ENCODE measurements at regions not wholly inside any gene's neighbourhood (a gene's known extent, or its start where the extent isn't known, plus 50 kb on each side); places are given as distances from the start of the nearest gene placed in this dataset.
"Not testable (repeated sequence)": the region's sequence is repeated elsewhere in the genome, so short reads cannot be mapped to it uniquely, and the experiment has no call there.

DNA sequence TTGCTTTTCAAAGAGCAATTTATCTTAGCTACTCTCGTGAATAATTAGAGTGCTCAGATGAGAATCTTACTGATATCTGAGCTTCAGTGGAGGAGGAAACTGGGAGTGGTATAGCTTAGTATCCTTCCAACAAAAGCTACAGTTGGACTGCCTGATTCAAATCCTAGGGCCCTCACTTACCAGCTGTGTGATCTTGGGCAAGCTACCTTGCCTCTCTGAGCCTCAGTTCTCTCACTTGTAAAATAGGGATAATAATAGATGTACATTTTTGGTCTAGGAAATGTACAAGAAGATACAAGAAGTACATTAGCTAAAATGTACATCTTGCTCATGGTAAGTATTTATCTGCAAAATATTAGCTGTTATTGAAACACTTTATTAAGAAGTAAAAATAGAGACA is 502.0 kb downstream of the HAPSTR1 start:
- no peak for DNase-seq (ENCODE audit: low read depth)

DNA sequence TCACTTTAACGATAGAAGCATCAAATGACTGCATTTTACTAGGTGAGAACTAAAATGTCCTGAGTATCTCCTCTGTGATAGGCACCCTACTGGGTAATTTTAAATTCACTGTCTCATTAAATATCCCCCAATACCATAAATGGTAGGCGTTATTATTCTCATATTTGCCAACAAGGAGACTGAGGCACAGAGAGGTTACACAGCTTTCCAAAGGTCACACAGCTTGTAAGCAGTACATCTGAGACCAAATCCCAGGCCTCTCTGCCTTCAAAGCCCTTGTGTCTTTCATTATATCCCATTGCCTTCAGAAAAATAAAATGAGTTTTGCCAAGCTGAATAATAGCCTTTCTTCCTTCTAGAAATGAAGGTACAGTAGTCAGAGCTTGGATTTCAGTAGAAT is 502.6 kb downstream of the HAPSTR1 start:
- DNase-seq (ENCODE audit: low read depth): no peak

DNA sequence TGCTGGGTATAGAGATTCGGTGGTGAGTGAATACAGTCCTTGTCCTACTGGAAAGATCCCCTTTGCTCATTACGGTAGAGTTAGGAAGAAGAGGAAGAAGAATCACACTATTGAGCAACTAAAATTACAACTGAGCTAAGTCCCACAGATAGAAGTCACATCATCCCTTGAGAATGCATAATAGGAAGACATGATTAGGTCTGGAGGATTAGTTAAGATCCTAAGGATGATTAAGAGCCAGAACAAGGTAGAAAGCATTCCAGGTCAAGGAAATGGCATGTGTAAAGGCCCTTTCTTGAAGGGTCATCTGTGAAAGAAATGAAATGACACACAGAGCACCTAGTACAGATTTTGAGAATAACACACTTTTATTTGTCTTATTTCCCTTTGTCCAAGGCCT is 503.5 kb downstream of the HAPSTR1 start:
- no peak for DNase-seq (ENCODE audit: low read depth)

DNA sequence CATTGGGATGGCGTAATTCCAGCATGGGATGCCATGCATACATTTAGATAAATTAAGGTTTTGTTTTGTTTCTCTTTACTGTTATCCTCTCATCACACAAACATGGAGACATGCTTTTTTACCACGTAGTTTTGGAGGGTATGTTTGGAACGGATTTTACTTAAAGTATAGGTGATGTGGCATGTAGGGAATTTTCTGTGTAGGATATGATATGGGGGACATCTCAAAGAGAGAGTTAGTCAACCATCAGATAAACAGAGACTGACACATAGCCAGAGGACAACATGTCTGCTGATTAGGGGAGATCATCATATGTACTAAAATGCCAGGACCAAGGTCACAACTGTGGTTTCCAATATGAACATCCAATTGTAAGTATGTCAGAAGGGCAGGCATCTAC is 503.9 kb downstream of the HAPSTR1 start:
- no peak for DNase-seq (ENCODE audit: low read depth)

DNA sequence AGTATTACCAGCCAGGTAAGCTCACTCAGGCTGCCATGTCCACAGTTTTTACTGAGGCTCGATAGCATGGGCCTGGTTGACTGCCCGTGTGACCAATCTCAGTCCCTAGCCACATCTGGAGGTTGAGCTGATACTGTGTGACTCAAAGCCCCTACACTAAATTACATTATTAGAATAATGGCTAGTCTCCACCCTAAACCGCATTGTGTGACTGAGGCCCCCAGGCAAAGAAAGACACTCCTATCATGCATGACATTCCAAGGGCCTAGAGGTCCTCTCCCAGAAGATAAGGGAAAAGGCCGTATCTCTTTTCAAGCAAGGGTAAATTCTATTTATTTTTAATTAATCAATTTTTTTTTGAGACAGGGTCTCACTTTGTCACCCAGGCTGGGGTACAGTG is 505.3 kb downstream of the HAPSTR1 start:
- DNase-seq (ENCODE audit: low read depth): no peak

DNA sequence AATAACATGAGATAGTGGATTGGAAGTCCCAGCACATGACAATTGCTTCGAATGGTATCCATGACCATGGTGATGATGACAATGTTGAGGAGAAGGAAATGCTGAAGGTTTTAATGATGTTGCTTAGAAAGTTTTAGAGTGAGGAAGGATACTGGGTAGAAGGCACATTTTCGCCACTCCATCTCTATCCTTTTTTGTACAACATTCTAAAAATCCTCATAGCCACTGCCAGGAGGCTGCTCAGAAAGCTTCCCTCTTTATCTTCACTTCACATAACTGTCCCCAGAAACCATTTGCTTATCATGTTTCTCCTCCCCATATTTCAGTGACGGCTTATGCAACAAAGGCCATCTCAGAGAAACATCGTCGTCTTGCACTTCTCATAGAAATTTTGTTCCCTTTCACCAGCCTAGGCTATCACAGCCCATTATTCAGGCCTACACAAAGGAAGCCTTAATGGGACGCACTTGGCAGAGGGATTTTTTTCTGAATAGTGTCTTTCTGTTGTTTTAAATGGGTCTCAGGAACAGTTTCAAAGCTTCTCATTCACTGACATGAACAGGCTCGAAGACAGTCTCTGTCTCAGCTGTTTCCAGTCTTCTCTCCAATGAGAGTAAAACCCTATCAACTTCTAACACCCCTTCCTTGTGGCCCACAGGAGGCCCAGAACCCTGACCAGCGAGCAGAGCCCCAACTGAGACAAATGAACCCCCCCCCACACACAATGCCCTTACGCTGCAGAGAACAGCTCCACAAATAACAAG is 506.7 kb downstream of the HAPSTR1 start:
- peak; percentile 42 for DNase-seq (ENCODE audit: low read depth)

DNA sequence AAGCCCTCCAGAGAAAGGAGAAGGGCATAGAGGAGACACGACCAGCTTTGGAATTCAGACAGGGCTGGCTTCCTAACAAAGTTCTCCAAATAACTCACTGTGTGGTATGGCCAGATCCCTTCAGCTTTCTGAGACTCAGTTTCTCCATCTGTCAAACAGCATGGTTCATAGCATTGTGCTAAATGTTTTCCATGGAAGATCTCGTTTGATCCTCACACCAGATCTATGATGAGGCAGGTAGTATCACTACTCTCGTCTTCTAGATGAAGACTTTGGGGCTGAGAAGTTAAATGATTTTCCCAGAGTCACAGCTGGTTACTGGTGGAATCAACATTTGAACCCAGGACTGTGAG is 507.3 kb downstream of the HAPSTR1 start:
- DNase-seq (ENCODE audit: low read depth): no peak

DNA sequence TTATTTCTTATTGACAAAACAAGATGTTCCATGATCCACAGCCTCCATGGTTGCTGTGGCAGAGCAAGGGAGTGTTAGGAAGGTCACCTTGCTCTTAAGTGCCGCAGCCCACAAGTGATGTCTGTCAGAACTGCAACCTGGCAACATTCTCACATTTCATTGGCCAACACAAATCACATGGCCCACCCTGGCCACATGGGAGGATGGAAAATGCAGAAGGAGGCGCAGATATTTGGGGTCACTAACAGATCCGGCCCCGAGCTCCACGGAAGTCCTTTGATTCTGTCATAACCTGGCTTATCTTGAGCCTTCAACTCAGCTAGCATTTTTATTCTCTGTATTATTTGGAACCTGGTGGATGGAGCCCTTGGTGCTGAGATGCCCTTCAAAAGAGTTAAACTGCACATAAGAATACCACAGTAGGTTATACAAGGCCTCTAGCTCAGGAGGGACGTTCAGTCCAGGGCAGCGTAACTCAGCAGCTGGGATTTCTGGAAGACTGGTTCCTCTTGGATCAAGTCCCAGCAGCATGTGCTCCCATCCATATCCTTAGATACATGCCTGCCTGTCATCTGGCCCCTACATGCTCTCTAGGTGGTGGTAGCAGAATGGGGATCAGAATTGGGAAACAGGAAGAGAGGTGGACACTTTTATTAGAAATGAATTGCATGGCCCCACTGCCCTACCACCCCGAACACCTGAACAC is 508.1 kb downstream of the HAPSTR1 start:
- DNase-seq (ENCODE audit: low read depth): no peak

DNA sequence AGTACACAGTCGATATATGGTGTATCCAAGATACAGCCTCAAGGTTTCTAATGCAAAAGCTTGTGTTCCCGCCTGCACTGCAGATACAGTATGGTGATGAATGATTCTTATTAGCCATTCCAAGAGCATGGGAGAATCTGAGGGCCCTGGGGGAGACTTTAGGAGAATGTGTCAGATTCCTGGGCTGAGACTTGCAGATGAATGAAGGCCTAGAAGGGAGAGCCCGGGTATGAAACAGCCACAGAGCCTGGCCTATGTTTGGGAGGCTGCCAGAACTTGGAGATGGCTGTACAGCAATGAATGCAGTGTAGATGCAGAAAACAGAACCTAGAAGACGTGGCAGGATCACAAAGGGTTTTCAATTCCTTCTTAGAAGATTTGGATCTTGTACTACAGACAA is 510.7 kb downstream of the HAPSTR1 start:
- DNase-seq (ENCODE audit: low read depth): no peak

DNA sequence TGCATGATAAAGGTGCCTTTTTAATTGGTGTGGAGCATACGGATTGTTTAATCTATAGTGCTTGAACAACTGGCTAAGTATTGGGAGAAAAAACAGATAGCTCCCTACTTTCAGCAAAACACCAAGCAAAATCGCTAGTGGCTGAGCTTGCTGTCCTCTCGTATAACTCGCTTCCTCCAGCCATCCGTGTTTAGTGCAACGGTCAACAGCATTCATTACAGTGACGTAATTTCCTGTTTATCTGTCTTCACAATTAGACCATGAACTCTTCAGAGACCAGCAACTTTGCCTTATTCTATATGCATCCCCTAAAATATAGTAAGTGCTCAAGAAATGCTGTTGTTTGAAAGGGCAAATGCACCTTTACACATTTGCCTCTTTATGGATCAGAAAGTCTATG is 511.9 kb downstream of the HAPSTR1 start:
- no peak for DNase-seq (ENCODE audit: low read depth)

DNA sequence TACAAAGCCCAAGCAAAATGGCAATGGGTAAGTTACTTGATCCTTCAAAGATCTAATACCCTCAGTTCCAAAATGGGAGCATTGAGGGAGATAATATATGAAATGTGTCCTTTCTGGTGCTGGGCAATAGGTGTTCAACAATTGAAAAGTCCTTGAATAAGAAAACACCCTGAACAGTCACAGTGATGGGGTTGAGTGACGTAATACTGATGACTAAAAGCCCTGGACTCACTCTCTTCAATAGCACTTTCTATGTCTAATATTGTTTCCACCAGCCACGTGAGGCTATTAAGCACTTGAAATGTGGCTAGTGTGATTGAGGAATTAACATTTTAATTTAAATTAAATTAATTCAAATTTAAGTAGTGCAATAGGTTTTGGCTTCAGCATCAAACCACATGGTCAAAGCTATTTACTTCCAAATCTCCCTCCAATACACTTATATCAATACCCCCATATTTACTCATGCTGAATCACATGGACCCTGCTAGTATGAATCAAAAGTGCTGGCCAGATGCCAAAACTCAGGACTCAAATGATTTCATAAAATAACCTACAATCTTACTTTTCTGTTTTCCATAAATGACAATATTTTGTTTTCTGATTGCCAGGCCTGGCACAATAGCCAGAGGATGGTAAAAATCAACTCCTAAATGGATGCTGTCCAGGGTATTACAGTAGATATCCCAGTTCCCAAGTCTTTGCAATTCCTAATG is 516.2 kb downstream of the HAPSTR1 start:
- DNase-seq (ENCODE audit: low read depth): no peak

DNA sequence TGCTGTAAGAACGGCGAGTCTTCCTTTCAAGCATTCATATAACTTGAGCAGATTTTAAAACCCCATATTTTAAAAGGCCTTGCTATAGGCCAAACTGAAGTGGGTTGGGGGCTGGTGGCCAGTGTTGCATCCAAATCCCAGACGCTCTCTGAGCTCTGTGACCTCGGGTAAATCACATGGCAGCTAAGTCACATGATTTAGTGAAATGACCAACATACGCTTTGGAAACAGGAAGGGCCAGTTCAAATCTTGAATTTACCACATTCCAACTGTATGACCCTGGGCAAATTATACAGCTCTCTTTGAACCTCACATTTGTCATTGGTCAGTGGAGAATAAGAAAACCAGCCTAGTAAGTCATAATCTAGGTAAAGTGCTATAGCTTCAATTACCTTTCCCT is 519.3 kb downstream of the HAPSTR1 start:
- DNase-seq (ENCODE audit: low read depth): no peak

DNA sequence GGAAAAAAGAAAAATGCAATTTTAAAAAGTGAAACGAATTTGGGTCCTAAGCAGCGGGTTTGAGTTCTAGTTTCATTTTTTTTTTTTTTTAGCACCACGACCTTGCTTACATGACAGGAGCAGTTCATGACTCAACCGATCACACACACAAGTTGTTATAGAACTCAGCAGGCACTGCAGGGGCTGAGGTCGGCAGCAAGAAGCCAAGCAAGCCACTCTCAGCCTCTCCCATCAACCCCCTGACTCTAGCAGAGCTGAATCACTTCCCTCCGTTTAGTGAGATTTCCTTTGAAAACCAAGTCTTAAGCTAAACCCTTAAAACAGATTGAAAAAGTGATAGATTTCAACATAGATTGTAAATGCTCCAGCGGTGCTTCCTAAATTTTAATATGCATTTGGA is 520.8 kb downstream of the HAPSTR1 start:
- no peak for DNase-seq (ENCODE audit: low read depth)

DNA sequence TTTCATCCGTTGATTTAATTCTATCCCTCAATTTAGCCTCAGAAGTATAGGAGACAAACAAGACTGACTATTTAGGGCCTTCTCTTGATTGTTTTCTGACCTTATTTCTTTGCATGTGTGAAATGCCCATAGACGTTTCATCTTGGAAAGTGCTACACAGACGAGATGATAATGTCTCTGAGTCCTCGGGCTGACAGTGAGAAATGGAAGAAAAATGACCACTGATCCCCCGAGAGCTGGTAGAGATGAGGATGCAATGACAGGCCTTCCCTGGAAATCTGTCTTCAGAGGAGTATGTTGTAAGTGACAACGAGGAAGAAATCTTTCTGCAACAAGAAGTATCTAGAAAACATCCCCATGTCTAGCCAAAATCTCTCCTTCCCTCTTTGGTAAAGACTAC is 522.9 kb downstream of the HAPSTR1 start:
- no peak for DNase-seq (ENCODE audit: low read depth)

DNA sequence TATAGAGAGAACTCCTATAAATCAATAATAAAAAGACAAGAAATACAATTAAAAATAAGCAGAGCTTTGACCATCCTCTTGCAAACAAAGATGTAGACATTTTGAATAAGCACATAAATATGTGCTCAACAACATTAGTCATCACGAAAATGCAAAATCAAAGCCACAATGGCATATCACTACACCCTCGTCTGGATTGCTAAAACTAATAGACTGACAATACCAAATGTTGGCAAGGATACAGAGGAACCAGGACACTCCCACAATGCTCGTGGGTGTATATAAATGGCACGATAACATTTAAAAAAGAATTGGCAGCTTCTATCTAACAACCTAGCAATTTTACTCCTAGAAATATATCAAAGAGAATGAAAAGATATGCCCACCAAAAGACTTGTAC is 530.8 kb downstream of the HAPSTR1 start:
- no peak for DNase-seq (ENCODE audit: low read depth)

DNA sequence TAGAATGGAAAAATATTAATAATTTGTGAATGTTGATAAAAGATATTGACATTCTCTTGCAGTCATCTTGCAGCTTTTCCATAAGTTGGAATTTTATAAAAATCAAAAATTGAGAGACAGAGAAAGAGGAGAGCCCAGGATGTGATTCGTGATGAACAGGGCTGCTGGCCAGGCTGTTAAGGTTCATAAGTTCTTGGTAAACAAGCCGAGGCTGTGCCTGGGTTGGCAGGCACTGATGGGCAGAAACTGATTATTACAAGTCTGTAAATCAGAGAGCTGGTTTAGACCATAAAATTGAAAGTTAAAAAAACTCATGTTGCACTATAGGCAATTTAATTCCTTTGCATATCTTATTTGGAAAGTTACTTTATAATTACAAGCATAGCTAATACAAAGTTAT is 533.7 kb downstream of the HAPSTR1 start:
- DNase-seq (ENCODE audit: low read depth): no peak

DNA sequence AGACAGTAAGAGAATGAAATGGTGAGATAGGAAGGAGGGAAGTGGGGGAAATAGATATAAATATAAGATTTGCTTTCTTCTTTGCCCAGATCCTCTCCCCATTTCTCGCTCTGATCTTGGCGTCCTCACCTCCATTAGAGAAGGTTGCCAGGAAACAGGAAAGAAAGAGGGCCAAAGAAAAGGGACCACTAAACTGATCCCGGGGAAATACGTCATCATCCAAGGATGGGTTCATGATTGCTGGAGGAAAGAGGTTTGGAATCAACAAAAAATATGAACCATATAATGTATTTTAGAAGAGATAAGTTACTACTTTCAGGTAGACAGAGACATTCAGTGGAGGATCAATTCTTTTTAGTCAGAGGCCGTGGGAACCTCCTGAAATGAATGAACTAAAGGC is 536.0 kb downstream of the HAPSTR1 start:
- DNase-seq (ENCODE audit: low read depth): no peak

DNA sequence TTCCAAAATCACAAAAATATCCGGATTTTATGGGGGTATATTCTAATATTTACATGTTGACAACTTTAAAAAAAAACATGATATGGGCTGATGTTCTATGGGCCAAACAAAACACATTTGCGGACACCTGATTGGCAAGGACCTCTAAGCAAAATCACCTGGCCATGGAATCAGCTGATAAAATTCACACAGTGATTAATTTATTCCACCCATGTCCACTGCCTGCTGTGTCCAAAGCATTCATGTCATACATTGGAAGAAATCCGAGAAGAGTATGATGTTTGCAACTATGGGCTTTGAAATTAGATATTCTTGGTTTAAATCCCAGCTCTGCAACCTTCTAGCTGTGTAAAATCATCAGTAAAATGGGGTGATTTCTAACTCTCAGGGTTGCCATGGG is 538.7 kb downstream of the HAPSTR1 start:
- no peak for DNase-seq (ENCODE audit: low read depth)

DNA sequence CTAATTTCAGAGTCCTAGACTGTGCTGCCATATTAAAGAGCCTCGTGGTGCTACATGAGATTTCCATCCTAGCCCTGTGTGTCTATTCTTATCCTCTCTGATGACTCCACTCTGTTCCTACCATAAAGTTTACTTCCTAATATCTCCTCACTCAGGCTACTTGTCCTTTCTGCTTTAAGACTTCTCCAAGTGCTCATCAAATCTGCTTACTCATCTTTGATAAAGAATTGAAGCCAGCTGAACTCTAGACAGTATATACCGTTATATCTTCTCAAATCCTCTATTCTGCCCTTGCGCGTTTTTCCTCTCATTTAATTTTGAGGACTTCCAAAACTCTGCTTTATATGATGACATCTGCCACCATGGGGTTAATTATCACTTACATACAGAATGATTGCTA is 539.5 kb downstream of the HAPSTR1 start:
- DNase-seq (ENCODE audit: low read depth): no peak

DNA sequence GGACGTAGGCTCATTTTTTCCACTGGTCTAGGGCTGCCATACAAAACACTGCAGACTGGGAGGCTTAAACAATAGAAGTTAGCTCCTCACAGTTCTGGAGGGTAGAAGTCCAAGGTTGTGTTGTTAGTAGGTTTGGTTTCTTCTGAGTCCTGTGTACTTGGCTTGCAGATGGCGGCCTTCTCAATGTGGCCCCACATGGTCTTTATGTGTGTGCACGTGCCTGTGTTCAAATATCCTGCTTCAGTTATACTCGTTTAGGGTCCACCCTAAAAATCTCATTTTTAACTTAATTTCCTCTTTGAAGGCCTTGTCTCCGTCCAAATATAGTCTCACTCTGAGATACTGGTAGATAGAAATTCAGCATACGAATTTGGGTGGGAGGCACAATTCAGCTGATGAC is 542.4 kb downstream of the HAPSTR1 start:
- DNase-seq (ENCODE audit: low read depth): no peak

DNA sequence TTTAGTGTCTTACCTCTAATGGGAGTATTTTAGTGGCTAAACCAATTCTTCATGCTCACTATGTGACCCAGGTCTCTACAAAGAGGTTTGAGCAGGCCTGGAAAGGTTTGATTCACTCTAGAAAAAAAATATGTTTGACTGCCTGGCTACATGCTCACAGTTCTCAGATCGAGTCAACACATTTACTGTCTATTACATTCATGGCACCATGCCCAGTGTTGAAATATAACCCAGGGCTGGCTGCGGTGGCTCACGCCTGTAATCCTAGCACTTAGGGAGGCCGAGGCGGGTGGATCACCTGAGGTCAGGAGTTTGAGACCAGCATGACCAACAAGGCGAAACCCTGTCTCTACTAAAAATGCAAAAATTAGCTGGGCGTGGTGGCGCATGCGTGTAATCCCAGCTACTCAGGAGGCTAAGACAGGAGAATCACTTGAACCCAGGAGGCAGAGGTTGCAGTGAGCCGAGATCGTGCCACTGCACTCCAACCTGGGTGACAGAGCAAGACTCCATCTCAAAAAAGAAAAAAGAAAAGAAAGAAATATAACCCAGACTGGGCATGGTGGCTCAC is 543.8 kb downstream of the HAPSTR1 start:
- DNase-seq (ENCODE audit: low read depth): not testable (repeated sequence)

DNA sequence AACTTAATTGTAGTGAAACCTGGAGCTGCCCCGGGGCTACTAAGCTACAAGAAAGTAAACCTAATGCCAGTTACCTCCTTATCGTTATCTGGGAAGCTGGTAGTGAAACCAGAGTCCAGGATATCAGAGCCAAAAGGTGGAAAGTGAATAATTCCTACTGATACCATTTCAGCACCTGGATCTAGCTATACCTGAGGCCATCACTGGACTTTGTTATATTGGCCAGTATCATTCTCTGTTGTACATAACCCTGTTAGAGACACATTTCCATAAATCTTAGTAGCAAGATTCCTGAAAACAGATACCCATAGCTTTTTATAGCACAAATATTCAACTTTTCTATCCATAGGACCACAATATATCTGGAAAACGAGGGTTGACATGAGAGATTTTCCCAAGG is 538.0 kb downstream of the GRIN2A start:
- DNase-seq (ENCODE audit: low read depth): no peak

DNA sequence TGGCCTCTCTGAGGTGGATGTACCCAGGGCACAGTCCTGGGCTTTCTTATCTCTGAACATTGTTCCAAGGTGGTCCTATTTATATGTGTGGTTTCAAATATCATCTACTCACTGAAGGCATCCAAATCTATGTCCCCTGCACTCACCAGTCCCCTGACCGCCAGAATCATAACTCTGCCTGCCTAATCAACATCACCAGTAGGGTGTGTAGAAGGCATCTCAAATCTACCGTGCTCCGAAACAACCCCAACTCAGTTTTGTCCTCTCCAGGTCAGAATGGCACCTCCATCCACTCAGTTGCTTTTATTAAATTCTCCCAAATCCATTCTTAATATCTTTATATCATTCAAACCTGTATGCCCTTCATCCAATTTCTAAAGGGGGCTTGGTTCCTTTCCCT is 536.3 kb downstream of the GRIN2A start:
- DNase-seq (ENCODE audit: low read depth): no peak

Data from CMK (cell line).